Kidney glomerular epithelial cell (primary cell): ENCODE measurements at regions not wholly inside any gene's neighbourhood (a gene's known extent, or its start where the extent isn't known, plus 50 kb on each side); places are given as distances from the start of the nearest gene placed in this dataset.

ENCODE experiments used
- DNase-seq: peaks from one replicate; lab custom pipeline; 2025; lab: John Stamatoyannopoulos, UW

DNA sequence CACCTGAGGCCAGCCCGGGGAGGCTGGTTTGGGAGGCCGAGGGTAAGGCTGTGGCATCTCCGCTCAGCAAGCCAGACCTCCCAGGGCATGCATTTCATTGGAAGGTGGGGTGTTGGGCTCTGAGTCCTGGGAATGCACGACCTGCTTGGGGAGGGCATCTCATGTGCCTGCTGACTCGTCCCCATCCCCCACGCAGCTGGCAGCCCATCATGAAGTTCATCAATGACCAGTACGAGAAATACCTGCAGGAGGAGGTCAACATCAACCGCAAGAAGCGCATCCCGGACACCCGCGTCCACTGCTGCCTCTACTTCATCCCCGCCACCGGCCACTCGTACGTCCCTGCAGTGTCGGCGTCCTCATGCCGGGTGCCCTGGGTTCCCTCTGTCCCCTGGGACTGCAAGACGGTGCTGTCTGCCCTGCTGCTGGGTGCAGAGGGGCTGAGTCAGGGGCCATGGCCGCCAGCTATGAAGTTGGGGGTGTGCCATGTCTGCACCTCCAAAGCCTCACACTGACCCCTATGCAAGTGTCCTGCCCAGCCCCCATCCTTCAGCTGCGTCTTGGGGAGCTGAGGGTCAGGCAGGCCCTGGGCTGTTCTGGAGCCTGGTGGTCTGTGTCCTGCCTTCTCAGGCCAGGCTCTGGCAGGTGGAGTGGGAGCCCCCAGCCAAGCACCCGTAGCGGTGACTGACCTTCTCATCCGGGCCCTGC, 347.9 kb downstream of the SEC14L1 start:
- no peak for DNase-seq

DNA sequence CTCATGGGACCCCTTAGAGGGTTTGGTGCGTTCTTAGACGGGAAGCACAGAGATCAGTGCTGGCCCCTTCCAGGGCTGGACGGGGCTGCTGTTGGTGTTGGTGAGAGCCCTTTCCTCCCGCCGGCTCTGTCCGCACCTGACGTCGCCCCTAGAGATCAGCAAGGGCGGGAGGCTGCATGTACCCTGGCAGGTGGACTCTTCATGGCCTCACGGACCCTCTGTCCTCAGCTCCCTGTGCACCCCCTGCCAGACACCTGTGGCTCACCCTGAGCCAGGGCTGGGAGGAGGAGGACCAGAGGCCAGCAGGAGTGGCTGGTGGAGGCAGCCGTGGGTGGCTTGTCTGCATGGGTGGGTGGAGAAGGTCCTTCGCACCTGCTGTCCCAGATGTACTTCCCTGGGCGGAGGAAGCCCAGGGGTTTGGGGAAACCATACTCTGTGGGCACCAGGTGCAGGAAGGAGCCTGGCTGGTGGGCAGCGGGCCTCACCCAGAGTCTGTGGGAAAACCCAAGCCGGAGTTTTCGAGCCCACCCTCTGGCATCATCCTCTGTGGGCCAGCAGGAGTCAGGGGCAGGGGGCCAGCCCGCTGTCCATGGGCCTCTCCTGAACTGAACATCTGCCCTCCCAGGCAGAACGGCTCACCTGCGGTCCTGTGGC, 348.6 kb downstream of the SEC14L1 start:
- no peak for DNase-seq

DNA sequence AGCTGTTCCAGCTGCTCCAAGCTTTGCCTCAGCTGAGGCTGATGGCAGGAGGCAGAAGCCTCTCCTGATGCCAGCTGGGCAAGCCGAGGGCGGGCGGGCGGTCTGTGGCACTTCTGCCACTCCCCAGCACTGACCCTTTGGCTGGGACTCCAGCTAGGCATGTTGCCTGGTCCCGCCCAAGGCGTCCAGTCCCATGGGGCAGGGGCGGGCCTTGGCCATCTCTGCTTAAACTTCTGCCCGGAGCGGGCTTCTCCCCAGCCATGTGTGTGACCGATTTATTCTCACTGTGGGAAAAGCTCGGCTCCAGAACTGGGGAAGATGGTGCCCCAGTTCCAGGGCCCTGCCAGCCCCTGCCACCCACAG, 349.1 kb downstream of the SEC14L1 start:
- DNase-seq, result no peak

DNA sequence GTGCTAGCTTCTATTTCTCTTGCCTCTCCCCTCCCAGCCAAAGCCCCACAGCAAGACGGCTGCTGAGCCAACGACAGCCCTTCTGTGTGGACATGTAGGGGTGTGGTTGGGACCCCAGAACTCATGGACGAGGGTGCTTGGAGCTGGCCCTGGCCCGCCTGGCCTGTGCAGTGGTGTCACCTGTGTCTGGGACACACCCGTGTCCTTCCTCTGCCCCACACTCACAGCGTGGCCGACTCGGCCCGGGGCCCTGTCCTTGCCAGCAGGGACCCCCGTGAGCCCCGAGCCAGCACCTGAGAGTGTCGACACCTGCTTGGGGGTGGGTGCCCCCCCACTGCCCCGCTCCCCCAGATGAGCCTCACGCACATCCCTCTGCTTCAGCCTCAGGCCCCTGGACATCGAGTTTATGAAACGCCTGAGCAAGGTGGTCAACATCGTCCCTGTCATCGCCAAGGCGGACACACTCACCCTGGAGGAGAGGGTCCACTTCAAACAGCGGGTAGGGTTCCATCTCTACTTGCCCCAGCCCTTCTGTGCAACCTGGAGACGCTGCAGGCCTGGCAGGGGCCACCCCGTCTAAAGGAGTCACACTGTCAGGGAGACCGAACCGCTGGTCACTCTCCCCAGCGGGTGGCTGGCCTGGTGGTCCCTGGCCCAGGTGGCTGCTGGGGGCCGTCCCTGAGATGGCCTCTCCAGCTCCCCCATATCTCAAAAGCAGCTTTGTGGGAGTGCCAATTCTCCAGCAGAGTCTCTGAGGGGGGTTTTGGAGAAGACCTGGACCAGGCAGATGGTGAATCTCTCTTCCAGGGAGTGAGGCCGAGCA, 349.8 kb downstream of the SEC14L1 start:
- DNase-seq, result no peak

DNA sequence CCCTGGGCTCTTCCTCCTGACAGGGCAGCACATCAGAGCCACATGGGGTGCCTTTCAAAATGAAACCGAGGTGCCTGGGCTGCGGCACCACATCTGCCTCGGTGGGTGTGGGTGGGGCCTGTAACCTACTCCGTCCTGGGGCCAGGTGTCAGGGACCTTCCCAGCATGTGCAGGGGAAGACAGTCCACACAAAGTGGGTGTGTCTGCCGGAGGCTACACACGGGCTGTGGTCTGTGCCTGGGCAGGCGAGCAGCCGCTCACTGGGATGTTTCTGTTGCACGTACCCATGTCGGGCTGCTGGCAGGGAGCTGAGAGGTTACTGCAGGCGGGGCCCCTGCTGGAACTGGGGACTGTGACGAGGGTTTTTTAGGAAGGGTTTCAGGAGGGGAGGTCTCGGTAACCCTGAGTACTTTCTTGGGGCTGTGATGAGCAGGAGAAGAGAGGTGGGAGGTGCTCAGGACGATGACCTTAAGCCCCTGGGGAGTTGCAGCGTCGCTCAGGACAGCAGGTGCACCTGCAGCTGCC, 351.2 kb downstream of the SEC14L1 start:
- DNase-seq, result no peak

DNA sequence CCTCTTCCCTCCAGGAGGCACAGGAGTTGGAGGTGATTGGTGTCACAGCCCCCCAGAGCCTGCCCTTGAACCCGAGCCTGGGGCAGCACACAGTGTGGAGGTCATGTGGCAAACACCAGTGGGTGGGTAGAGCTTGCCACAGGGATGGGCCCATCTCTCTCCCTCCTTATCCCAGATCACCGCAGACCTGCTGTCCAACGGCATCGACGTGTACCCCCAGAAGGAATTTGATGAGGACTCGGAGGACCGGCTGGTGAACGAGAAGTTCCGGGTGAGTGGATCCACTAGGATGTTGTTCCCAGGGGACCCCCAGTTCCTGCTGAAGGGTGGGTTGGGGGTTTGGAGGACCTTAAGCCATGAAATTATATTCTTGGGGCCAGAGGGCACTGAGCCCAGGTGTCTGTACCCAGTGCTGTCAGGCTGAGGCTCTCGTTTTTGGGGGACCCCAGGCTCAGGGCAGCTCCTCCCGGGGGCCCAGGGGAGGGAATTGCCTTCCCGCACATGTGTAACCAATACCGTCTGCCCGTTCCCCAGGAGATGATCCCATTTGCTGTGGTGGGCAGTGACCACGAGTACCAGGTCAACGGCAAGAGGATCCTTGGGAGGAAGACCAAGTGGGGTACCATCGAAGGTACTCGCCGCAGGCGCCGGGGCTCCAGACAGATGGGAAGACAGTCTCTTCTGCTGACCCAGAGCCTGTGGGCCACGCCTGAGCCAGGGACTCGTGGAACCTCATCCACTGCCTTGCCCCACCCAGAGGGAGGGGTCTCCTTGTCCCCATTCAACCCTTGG, 351.9 kb downstream of the SEC14L1 start:
- DNase-seq, result no peak

DNA sequence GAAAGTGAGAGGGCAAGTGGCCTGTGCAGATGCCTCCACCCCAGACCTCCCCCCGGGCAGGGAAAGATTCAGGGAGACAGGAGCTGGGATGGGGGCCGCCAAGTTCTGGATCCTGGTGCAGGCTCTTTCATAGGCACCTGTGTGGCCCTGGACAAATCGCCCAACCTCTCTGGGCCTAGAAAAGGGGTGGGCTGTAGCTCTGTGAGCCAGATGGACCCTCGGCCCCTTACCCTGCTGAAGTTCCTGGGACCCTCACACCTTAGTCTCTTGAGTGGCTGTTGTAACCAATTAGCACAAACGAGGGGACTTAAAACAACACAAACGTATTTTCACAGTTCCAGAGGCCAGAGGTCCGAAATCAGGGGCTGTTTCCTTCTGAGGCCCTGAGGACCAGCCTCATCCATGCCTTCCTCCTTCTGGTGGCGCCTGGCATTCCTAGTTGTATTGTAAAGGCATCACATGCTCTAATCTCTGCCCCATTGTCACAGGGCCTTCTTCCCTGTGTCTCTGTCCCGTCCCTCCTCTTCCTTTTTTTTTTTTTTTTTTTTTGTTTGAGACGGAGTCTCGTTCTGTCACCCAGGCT, 352.6 kb downstream of the SEC14L1 start:
- DNase-seq, result no peak

DNA sequence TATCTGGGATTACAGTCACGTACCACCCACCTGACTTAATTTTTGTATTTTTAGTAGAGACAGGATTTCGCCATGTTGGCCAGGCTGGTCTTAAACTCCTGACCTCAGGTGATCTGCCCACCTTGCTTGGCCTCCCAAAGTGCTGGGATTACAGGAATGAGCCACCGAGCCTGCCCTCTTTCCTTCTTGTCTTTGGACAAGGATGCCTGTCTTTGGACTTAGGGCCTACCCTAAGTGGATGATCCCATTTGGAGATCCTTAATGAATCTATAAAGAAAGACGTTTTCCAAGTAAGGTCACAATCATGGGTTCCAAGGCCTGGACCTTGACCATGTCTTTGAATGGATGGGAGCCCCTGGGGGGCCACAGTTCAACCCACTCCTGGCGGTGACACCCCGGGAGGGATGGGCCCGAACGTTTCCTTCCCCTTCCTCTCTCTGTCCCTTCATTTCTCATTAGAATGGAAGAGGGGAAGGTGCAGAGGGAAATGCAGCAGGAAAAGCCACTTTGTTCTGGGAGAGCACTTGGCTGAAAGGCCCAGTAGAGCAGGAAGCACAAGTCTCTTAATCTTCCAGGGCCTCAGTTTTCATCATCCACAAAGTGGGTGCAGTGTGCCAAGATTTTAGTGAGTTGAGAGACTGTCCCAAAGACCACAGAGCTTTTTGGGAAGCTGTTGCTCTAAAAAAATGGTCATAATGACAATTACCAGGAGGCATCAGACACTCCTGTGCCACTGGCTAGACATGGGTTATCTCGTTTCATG, 353.3 kb downstream of the SEC14L1 start:
- no peak for DNase-seq

DNA sequence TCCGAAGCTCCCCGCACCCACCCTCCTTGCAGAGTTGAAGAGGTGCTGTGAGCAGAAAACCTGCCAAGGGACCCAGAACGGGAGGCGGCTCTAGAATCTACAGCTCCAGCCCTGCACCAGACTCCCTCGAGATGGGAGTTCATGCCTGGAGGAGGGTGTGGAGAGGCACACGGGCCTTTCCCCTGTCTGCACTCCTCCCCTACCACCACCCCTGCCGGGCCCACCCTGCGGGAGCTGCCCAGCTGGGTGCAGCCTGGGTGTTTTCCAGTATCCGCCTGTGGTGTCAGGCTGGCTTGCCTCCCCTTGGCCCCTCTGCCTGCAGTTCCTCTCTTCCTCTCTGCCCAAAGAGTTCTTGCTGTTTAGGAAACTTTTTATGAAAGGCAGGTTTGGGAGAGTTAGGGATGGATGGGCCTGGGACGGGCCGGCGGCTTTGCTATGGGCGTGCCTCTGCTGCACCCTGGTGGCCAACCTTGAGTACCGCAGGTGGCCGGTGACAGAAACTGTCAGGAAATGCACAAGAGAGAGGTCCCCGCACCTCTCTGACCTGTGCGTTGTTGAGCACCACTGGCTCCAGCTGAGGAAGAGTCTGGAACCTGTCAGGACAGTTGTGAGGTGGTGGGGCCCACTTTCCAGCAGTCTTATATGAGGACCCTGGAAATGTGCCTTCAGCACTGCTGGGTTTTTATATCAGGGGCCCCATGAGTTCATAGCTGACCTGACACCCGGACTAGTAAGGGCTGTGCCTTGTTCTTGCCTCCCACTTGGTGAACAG, 354.1 kb downstream of the SEC14L1 start:
- DNase-seq, result peak; percentile 22

DNA sequence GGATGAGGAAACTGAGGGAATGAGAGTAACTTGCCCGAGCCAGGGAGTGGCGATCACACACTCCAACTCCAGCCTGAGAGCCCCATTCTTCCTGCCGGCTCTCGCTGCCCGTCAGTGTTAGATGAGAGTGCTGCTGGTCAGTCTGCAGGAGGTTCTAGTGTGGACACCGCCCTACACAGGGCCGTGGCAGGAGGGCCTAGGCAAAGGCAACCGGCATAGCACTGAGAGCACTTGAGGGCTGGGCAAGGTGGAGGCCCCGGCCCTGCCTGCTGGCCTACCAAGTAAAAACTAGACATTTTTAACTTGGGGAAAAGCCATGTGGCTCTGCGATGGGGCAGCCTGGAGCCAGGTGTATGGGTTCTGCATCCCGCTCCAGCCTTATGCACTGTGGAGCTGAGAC, 354.8 kb downstream of the SEC14L1 start:
- DNase-seq, result no peak

DNA sequence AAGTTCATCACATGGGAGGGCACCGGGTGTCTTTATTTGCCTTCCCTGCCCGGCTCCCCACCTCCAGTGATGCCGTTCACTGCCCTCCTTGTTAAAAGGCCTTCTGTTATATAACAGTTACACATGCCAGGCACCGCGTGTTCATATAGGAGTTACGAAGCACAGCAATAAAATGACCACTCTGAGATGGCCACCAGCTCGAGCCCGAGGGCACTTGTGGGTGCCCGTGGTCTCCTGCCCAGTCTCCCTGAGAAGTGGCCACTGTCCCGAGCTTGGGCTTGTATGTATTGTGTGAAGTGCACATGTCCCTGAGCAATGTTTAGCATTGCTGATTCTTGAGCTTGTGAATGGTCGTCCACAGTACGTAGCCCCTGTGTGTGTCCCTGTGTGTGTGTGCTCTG, 355.6 kb downstream of the SEC14L1 start:
- DNase-seq, result no peak

DNA sequence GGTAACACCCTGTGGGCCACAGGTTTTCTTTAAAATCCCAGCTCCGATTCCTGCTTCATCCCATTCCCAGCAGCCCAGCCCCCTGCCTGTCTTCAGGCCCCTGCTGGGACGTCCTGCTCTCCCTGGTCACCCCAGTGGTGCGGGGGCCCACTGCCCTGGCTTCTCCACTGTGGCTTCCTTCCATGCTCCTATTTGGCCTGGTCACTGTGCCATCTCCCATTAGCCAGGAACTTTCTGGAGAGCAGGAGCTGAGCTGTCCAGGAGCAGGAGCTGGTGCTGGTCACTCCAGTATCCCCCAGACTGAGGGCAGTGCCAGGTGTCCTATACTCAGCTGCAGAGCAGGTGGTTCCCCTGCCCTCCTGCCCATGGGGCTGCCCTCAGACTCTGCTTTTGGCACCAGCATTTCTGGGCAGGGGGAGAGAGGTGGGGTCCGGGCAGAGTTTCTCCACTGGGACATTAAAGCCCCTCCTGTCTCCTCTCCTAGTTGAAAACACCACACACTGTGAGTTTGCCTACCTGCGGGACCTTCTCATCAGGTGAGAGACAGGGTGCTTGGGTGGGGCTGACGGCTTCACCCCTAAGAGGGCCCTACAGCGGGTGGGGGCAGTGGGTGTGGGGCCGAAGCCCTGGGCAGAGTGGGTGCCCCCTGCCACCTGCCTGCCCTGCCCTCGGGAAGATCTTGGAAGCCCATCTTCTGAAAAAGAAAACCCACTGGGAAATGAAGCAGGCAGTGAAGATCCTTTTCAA, 356.2 kb downstream of the SEC14L1 start:
- no peak for DNase-seq

DNA sequence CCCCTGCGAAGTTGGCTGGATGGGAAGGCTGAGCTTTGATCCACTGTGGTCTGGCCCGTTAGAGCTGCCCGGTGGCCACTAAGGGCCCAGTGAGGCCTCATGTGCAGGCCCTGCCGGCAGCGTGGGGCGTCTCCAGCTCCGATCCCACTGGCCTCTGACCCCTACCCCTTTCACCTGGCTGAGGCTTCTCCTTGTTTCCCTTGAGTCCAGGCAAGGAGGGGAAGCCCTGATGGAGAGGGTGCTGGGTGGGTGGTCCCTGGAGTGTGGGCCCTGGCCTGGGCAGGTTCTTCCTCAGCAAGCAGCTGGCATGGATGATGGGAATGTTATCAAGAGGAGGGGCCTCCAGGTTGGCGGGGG, 356.8 kb downstream of the SEC14L1 start:
- no peak for DNase-seq

DNA sequence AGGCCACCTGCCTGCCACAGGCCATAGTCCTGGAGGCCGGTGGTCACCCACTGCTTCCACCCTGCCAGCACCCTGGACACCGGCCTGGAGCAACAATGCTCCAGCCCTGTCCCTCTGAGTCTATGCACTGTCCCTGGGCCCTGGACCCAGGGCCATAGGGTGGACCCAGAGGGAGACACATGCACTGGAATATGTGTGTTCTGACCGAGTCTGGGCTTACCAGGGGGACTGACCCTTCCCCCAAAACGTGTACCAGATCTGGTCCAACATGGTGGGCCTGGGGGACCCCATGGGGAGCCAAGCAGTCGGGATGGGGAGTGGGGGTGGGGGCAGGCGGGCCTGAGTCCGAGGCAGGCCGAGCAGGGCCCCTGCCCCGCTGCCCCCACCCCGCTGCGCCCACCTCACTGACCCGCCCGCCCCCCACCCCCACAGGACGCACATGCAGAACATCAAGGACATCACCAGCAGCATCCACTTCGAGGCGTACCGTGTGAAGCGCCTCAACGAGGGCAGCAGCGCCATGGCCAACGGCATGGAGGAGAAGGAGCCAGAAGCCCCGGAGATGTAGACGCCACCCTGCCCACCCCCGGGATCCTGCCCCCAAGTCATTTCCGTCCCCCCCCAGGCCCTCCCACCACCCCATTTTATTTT, 357.4 kb downstream of the SEC14L1 start:
- DNase-seq, result no peak

DNA sequence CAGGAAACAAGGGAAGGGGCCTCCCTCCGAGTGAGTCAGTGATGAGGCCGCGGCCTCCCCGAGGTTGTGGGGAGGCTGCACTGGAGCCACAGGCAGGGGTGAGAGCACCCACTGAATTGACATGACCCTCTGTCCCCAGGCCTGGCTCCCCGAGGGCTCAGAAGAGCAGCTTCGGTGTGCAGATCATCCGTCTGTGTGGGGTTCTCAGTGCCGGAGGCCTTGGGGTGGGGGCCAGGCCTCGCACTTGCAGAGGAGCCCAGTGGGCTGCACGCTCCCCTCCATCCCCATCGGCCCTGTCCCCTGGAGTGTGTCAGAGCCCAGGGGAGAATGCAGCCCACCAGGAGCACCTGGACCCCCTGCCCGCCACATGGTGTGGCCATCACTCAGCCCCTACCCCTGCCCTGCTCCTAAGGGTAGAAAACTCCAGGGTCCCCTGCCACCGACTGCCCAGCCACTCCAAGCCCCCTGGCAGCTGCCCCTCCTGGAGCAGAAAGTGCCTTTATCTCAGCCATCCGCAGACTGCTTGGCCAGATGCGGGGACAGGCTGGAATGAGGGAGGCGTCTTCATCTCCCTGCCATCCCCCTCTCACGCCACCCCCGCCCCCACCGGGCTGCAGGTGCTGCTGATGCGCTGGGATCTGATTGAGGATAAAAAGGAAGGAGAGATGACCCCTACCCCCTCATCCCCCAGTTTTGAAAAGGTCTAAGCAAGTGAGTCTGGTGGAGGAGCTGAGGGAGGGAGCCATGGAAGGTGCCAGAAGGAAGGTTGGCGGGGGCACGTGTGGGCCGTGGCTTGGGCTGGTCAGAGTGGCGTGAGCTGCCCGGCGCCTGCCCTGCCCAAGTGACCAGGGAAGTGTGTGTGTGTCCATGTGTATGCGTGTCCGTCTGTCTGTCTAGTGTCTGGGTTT, 358.3 kb downstream of the SEC14L1 start:
- DNase-seq, result no peak

DNA sequence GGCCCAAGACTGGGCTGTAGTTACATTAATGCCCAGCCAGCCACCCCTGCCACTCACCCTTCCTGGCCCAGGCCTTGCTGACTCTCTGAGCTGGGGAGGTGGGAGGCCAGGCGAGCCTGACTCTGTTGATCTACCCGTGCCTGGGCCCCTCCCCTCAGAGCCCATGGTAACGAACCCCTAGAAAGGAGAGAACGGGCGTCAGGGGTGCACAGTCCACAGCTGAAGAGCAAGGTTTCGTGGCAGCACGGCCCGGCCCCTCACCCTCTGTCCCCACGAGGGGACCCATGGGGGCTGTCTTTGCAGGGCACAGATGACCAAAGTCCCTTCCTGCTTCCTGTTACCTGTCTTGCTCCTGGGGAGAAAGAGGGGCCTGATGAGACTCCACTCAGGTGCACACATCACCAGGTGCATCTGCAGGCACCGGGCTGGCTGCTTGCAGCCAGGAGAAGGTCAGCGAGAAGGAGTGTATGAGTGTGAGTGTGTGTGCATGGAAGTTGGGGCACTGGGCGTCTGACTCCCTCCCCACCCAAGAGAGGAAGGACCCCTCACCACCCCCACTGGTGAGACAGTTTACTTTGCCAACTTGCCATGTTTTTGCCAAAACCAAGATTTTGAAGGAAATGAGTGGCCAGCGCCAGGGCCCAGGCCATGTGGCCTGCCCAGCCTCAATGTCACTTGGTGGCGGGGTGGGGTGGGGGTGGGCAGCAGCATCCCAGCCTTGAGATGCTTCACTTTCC, 359.1 kb downstream of the SEC14L1 start:
- no peak for DNase-seq

DNA sequence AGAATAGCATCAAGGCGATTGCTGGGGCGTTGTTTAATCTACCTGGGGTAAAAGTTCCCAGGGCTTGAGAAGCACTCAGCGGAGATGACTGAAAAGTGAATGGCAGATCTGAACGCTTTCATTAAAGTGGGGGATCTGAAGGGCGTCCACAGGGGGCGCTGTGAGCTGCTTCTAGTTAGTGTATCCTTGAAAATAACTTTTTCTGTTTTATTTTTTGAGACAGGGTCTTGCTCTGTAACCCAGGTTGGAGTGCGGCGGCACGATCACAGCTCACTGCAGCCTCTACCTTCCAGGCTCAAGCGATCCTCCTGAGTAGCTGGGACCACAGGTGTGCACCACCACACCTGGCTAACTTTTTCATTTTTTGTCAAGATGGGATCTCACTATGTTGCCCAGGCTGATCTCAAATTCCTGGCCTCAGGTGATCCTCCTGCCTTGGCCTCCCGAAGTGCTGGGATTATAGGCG, 360.4 kb downstream of the SEC14L1 start:
- no peak for DNase-seq
